ENCODE measurements at regions not wholly inside any gene's neighbourhood (a gene's known extent, or its start where the extent isn't known, plus 50 kb on each side); places are given as distances from the start of the nearest gene placed in this dataset.
"Not testable (repeated sequence)": the region's sequence is repeated elsewhere in the genome, so short reads cannot be mapped to it uniquely, and the experiment has no call there.

DNA sequence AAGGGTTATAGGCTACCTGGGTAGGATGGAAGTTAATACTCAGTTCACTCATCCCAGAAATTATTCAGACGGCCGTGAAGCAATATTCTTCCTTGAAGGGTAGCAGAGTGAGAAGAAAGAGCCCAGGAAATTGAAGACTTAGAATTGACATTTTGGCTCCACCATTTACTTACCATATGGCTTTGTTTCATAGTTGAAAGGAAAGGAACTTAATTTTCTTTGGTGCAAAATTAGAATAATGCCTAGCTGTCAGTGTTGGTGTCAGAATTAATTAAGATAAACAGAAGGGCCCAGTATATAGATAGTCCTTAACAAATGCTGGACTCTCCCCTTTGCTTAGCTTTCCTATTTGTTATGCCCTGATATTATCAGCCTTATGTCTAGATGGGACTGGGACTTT is 263.2 kb downstream of the KCNJ3 start:
- Histone ChIP-seq H3K36me3 (ENCODE audit: control insufficient read depth, insufficient read depth, low read length) (no peaks in the 10 kb centered on the region), H3K4me3 (ENCODE audit: low read depth, low read length) (no peak overlapping the region), H3K27me3 (ENCODE audit: control insufficient read depth, insufficient read depth, low read length) (no peaks in the 10 kb centered on the region)
- DNase-seq (ENCODE audit: low read depth) = no peak
- TF ChIP-seq, protein P1, sequence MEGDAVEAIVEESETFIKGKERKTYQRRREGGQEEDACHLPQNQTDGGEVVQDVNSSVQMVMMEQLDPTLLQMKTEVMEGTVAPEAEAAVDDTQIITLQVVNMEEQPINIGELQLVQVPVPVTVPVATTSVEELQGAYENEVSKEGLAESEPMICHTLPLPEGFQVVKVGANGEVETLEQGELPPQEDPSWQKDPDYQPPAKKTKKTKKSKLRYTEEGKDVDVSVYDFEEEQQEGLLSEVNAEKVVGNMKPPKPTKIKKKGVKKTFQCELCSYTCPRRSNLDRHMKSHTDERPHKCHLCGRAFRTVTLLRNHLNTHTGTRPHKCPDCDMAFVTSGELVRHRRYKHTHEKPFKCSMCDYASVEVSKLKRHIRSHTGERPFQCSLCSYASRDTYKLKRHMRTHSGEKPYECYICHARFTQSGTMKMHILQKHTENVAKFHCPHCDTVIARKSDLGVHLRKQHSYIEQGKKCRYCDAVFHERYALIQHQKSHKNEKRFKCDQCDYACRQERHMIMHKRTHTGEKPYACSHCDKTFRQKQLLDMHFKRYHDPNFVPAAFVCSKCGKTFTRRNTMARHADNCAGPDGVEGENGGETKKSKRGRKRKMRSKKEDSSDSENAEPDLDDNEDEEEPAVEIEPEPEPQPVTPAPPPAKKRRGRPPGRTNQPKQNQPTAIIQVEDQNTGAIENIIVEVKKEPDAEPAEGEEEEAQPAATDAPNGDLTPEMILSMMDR (IDR thresholded peaks at IDR 0.05; ENCODE audit: insufficient read depth, low read length, poor library complexity, severe bottlenecking) = no peak

DNA sequence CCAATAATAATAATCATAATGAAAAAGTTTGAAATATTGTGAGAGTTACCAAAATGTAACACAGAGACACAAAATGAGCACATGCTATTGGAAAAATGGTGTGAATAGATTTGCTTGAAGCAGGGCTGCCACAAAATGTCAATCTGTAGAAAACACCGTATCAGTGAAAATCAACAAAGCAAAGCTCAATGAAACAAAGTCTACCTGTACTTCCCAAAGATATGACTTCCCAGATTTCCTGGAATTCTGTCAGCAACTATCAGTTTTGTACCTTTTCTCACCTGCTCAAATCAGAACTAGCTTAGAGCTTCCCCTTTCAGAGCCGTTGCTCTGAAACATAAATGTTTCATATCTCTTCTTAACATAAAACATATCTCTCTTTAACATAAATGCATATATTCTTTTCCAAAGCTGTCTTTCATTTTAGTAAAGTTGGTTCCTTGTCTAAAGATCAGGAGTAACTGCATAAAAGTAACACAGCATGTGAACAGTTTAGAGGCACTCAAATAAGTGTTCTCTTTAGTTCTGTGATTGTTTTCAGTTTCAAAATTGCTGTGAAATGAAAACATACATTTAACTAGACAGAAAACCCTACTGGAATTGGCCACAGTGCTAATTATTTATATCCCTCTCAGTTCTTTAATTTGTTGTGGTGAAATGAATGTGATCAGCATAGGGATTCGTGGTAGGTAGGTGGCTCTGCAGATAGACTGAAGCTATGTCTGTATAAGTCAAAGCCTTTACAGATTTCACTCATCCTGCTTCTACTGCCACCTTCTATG is 262.5 kb downstream of the KCNJ3 start:
- no peaks in the 10 kb centered on the region for H3K36me3 ChIP-seq (ENCODE audit: control insufficient read depth, insufficient read depth, low read length)
- H3K4me3 ChIP-seq (ENCODE audit: low read depth, low read length) = no peak overlapping the region
- H3K27me3 ChIP-seq (ENCODE audit: control insufficient read depth, insufficient read depth, low read length) = no peaks in the 10 kb centered on the region
- DNase-seq (ENCODE audit: low read depth) = no peak
- TF ChIP-seq, protein P1 (IDR thresholded peaks at IDR 0.05; ENCODE audit: insufficient read depth, low read length, poor library complexity, severe bottlenecking) = no peak

DNA sequence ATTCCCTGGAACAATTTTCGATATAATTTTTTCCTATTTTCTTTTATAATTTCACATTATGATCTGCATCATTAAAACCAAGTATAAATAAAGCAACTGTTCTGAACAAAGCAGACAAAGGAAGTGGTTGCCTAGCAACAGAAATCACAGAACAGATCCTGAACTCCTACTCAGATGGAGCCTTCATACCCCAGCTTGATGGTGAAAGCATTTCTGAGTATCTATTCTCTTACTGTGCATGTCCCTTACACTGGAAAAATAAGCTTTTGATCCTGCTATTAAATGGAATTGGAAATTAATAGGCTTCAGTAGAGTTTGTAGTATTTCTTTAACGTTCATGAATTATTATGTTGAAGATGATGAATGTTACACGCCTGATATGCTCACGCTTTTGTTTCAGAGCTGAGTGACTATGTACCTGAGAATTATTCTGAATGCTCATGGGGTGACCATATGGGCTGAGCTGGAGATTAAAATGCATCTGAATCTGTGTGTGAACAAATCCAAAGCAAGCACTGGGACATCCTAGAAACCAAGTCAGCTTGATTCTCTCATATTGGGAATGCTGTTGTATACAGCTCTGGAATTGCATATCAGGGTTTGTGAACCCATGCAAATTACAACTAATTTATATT is 254.0 kb downstream of the KCNJ3 start:
- no peak for DNase-seq (ENCODE audit: low read depth)
- TF ChIP-seq, protein P1 (IDR thresholded peaks at IDR 0.05; ENCODE audit: insufficient read depth, low read length, poor library complexity, severe bottlenecking) = no peak
- Histone ChIP-seq H3K4me3 (ENCODE audit: low read depth, low read length) (no peak overlapping the region), H3K27me3 (ENCODE audit: control insufficient read depth, insufficient read depth, low read length) (no peaks in the 10 kb centered on the region), H3K36me3 (ENCODE audit: control insufficient read depth, insufficient read depth, low read length) (no peaks in the 10 kb centered on the region)

DNA sequence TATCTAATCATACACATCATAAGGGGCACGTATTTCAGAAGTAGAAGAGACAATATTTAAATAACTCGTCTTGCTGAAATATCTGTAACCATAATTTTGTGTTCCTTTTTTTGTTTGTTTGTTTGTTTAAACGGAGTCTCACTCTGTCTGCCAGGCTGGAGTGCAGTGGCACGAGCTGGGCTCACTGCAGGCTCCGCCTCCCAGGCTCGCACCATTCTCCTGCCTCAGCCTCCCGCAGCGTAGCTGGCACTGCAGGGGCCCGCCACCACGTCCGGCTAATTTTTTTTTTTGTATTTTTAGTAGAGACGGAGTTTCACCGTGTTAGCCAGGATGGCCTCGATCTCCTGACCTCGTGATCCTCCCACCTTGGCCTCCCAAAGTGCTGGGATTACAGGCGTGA is 248.9 kb downstream of the KCNJ3 start:
- DNase-seq (ENCODE audit: low read depth); H3K36me3 ChIP-seq (ENCODE audit: control insufficient read depth, insufficient read depth, low read length); H3K27me3 ChIP-seq (ENCODE audit: control insufficient read depth, insufficient read depth, low read length); H3K4me3 ChIP-seq (ENCODE audit: low read depth, low read length): not testable (repeated sequence)

DNA sequence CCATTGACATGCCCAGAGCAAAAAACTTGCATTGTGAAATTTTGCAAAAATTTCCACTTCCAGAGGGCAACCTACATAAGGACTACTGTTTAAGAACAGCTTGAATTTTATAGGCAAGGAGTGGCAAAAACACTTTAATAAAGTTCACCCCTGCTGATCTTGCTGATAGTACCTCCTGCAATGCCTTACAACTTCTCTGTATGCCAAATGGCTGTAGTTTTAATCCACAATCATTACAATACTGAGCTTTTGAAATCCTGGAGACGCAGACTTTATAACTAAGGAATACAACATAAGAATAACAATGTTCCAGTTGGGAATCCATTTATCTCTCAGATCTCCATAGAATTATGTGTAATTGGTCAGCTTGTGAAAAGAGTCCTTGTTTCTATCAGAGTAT is 247.5 kb downstream of the KCNJ3 start:
- H3K36me3 ChIP-seq (ENCODE audit: control insufficient read depth, insufficient read depth, low read length) = no peaks in the 10 kb centered on the region
- TF ChIP-seq, protein P1 (IDR thresholded peaks at IDR 0.05; ENCODE audit: insufficient read depth, low read length, poor library complexity, severe bottlenecking) = no peak
- no peak overlapping the region for H3K4me3 ChIP-seq (ENCODE audit: low read depth, low read length)
- H3K27me3 ChIP-seq (ENCODE audit: control insufficient read depth, insufficient read depth, low read length) = no peaks in the 10 kb centered on the region
- no peak for DNase-seq (ENCODE audit: low read depth)

DNA sequence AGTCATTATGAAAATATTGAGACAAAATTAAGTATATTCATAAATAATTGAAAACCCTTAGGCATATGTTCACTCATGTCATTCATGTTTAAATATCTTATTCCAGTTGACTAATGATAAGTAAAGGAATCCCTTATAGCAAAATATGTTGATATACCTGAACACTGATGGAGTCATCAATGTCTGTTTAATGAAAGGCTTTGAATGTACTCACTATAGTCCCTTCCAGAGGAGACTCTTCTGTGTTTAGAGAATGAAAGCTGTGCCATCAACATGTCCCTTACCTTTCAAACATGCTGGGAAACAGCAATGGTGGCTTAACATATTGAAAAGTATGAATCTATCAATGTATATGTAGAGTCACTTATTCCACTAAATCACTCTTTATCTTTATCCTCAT is 242.9 kb downstream of the KCNJ3 start:
- TF ChIP-seq, protein P1 (IDR thresholded peaks at IDR 0.05; ENCODE audit: insufficient read depth, low read length, poor library complexity, severe bottlenecking) = no peak
- H3K36me3 ChIP-seq (ENCODE audit: control insufficient read depth, insufficient read depth, low read length) = no peaks in the 10 kb centered on the region
- DNase-seq (ENCODE audit: low read depth) = no peak
- no peak overlapping the region for H3K4me3 ChIP-seq (ENCODE audit: low read depth, low read length)
- H3K27me3 ChIP-seq (ENCODE audit: control insufficient read depth, insufficient read depth, low read length) = no peaks in the 10 kb centered on the region
